ENCODE measurements at regions not wholly inside any gene's neighbourhood (a gene's known extent, or its start where the extent isn't known, plus 50 kb on each side); places are given as distances from the start of the nearest gene placed in this dataset.

- H3K36me3 Mint-ChIP-seq (ENCODE audit: insufficient read depth): no peaks in the 10 kb centered on the region
- H3K9me3 Mint-ChIP-seq (ENCODE audit: low read depth): peaks cover 4% of the 10 kb centered on the region
- no peak for TF ChIP-seq CTCF (IDR thresholded peaks at IDR 0.05; ENCODE audit: unreplicated experiment)
- H3K27me3 Mint-ChIP-seq: peaks cover 23% of the 10 kb centered on the region
- H3K4me3 Mint-ChIP-seq (ENCODE audit: low read depth): no peak overlapping the region
- H3K27ac Mint-ChIP-seq: no peak overlapping the region
- no peak for DNase-seq (ENCODE audit: low spot score, unreplicated experiment)
- H3K4me1 Mint-ChIP-seq (ENCODE audit: low read depth): peaks cover 2% of the 10 kb centered on the region
Observed at GRCh38 chr19:31501427-31502195, 152.4 kb upstream of the TSHZ3 start.

GRCh38 chr19:31502536-31503170 is 153.4 kb upstream of the TSHZ3 start:
- H3K36me3 Mint-ChIP-seq (ENCODE audit: insufficient read depth): no peaks in the 10 kb centered on the region
- no peak for DNase-seq (ENCODE audit: low spot score, unreplicated experiment)
- no peak overlapping the region for H3K4me3 Mint-ChIP-seq (ENCODE audit: low read depth)
- peaks cover 2% of the 10 kb centered on the region for H3K4me1 Mint-ChIP-seq (ENCODE audit: low read depth)
- H3K9me3 Mint-ChIP-seq (ENCODE audit: low read depth): peaks cover 4% of the 10 kb centered on the region
- no peak overlapping the region for H3K27ac Mint-ChIP-seq
- peaks cover 29% of the 10 kb centered on the region for H3K27me3 Mint-ChIP-seq
- TF ChIP-seq CTCF (IDR thresholded peaks at IDR 0.05; ENCODE audit: unreplicated experiment): no peak

- Mint-ChIP-seq H3K9me3 (ENCODE audit: low read depth) (peaks cover 4% of the 10 kb centered on the region), H3K27me3 (peaks cover 34% of the 10 kb centered on the region), H3K27ac (no peak overlapping the region), H3K4me1 (ENCODE audit: low read depth) (peaks cover 2% of the 10 kb centered on the region), H3K4me3 (ENCODE audit: low read depth) (no peak overlapping the region), H3K36me3 (ENCODE audit: insufficient read depth) (no peaks in the 10 kb centered on the region)
- TF ChIP-seq CTCF (IDR thresholded peaks at IDR 0.05; ENCODE audit: unreplicated experiment): no peak
- no peak for DNase-seq (ENCODE audit: low spot score, unreplicated experiment)
Observed at GRCh38 chr19:31503211-31503610, 154.0 kb upstream of the TSHZ3 start.

- Mint-ChIP-seq H3K9me3 (ENCODE audit: low read depth) (no peaks in the 10 kb centered on the region), H3K4me1 (ENCODE audit: low read depth) (no peaks in the 10 kb centered on the region), H3K27ac (no peak overlapping the region), H3K27me3 (peaks cover 39% of the 10 kb centered on the region), H3K36me3 (ENCODE audit: insufficient read depth) (no peaks in the 10 kb centered on the region), H3K4me3 (ENCODE audit: low read depth) (no peak overlapping the region)
- DNase-seq (ENCODE audit: low spot score, unreplicated experiment): no peak
- TF ChIP-seq CTCF (IDR thresholded peaks at IDR 0.05; ENCODE audit: unreplicated experiment): no peak
Observed at GRCh38 chr19:31504221-31504620, 155.0 kb upstream of the TSHZ3 start.

GRCh38 chr19:31505596-31505910 is 156.3 kb upstream of the TSHZ3 start:
- no peak for DNase-seq (ENCODE audit: low spot score, unreplicated experiment)
- H3K27me3 Mint-ChIP-seq: peaks cover 39% of the 10 kb centered on the region
- no peaks in the 10 kb centered on the region for H3K36me3 Mint-ChIP-seq (ENCODE audit: insufficient read depth)
- H3K27ac Mint-ChIP-seq: no peak overlapping the region
- no peaks in the 10 kb centered on the region for H3K9me3 Mint-ChIP-seq (ENCODE audit: low read depth)
- H3K4me1 Mint-ChIP-seq (ENCODE audit: low read depth): no peaks in the 10 kb centered on the region
- H3K4me3 Mint-ChIP-seq (ENCODE audit: low read depth): no peak overlapping the region
- no peak for TF ChIP-seq CTCF (IDR thresholded peaks at IDR 0.05; ENCODE audit: unreplicated experiment)
